SK-N-SH (cell line): ENCODE measurements at regions not wholly inside any gene's neighbourhood (a gene's known extent, or its start where the extent isn't known, plus 50 kb on each side); places are given as distances from the start of the nearest gene placed in this dataset.

Source experiments
- CTCF ChIA-PET: fragments of 300-600, 350-600 bp; formaldehyde crosslinking; extraction: SDS; loops from one replicate; lab custom pipeline; 2021; lab: Yijun Ruan, JAX
- POLR2A ChIA-PET: fragments of 350-600 bp; sonication (Branson Sonifier 250); formaldehyde crosslinking; extraction: SDS; loops from one replicate; lab custom pipeline; 2020; ENCODE audit warnings: antibody characterized with exemption, inconsistent platforms; lab: Yijun Ruan, JAX
- DNase-seq: peaks from one replicate; pipeline ENCODE4 v3.0.0; 2012
- H2AFZ ChIP-seq: fragments of 200-600 bp; sonication (generic); 2 replicates; pipeline ENCODE4 v1.8.1; 2016; ENCODE audit warnings: antibody characterized with exemption, mild to moderate bottlenecking, low read depth
- H3F3A ChIP-seq: fragments of 200-600 bp; sonication (generic); replicated peaks from 2 replicates; pipeline ENCODE3; 2016; ENCODE audit warnings: antibody characterized with exemption, mild to moderate bottlenecking; ENCODE audit not compliant: insufficient read depth
- H3K27ac ChIP-seq, 2 experiments: fragments of 200-500 bp in 1 of 2; fragments of 200-600 bp in 1 of 2; sonication (Bioruptor generic) in 1 of 2; sonication (generic), shearing (Covaris generic) in 1 of 2; 2 replicates each; pipeline versions ENCODE4 v1.5.1 to v1.6.1; 2014 to 2016; ENCODE audit warnings: low read depth in 2 of 2, inconsistent platforms in 1 of 2, low read length in 1 of 2, mild to moderate bottlenecking in 1 of 2, mixed read lengths in 1 of 2
- H3K27me3 ChIP-seq: fragments of 200-600 bp; sonication (generic), shearing (Covaris generic); 2 replicates; pipeline ENCODE4 v1.6.1; 2016; ENCODE audit warnings: mixed run types; ENCODE audit not compliant: insufficient read depth
- H3K36me3 ChIP-seq, 2 experiments: fragments of 200-500 bp in 1 of 2; fragments of 200-600 bp in 1 of 2; sonication (Bioruptor generic) in 1 of 2; sonication (generic) in 1 of 2; replicated peaks in 1 of 2; 2 replicates each; pipeline versions ENCODE3 to v1.5.1; 2014 to 2016; ENCODE audit warnings: low read length in 1 of 2, mild to moderate bottlenecking in 1 of 2; ENCODE audit not compliant: insufficient read depth in 2 of 2, control insufficient read depth in 1 of 2
- H3K4me1 ChIP-seq, 2 experiments: fragments of 200-500 bp in 1 of 2; fragments of 200-600 bp in 1 of 2; sonication (Bioruptor generic) in 1 of 2; sonication (generic), shearing (Covaris generic) in 1 of 2; 2 replicates each; pipeline versions ENCODE4 v1.5.1 to v1.6.1; 2014 to 2016; ENCODE audit warnings: low read depth in 1 of 2, low read length in 1 of 2, mixed run types in 1 of 2; ENCODE audit not compliant: insufficient read depth in 2 of 2, control insufficient read depth in 1 of 2
- H3K4me2 ChIP-seq: fragments of 200-600 bp; sonication (generic), shearing (Covaris generic); 2 replicates; pipeline ENCODE4 v1.6.1; 2017; ENCODE audit warnings: mixed run types
- H3K4me3 ChIP-seq, 2 experiments: fragments of 200-500 bp in 1 of 2; fragments of 200-600 bp in 1 of 2; sonication (Bioruptor generic) in 1 of 2; sonication (generic), shearing (Covaris generic) in 1 of 2; 2 replicates each; pipeline versions ENCODE4 v1.5.1 to v1.8.1; 2014 to 2016; ENCODE audit warnings: low read depth in 2 of 2, inconsistent platforms in 1 of 2, low read length in 1 of 2, mild to moderate bottlenecking in 1 of 2, mixed read lengths in 1 of 2, moderate library complexity in 1 of 2
- H3K79me2 ChIP-seq: fragments of 200-600 bp; sonication (generic); 2 replicates; pipeline ENCODE4 v1.8.1; 2017; ENCODE audit warnings: mild to moderate bottlenecking; ENCODE audit not compliant: insufficient read depth
- H3K9ac ChIP-seq: fragments of 200-600 bp; sonication (generic); 2 replicates; pipeline ENCODE4 v1.6.1; 2017; ENCODE audit warnings: mixed run types
- H3K9me2 ChIP-seq: fragments of 200-600 bp; sonication (generic); 2 replicates; pipeline ENCODE4 v1.6.1; 2017; ENCODE audit warnings: mixed run types
- H3K9me3 ChIP-seq: fragments of 200-600 bp; sonication (generic); 2 replicates; pipeline ENCODE4 v1.6.1; 2017; ENCODE audit warnings: mixed run types, mild to moderate bottlenecking, moderate library complexity
- H4K20me1 ChIP-seq: fragments of 200-600 bp; sonication (generic); 2 replicates; pipeline ENCODE4 v1.6.1; 2017; ENCODE audit warnings: mild to moderate bottlenecking, mixed run types; ENCODE audit not compliant: insufficient read depth
- CHD2 ChIP-seq: fragments of 150-350 bp; IDR thresholded peaks from 2 replicates; pipeline ENCODE4 v1.6.1; 2018; ENCODE audit warnings: low read length; ENCODE audit not compliant: partially characterized antibody
- EP300 ChIP-seq, 2 experiments: IDR thresholded peaks; 2 replicates each; pipeline versions ENCODE4 v1.4.0 to v1.6.1; 2012; ENCODE audit warnings: borderline replicate concordance in 1 of 2, low read depth in 1 of 2, low read length in 1 of 2
- FOXJ3 ChIP-seq: sonication (generic); formaldehyde crosslinking; IDR thresholded peaks from 2 replicates; pipeline ENCODE4 v1.5.1; 2020; ENCODE audit warnings: mild to moderate bottlenecking, missing genetic modification reagents
- FOXM1 ChIP-seq: IDR thresholded peaks from 2 replicates; pipeline ENCODE4 v1.4.0; 2012; ENCODE audit warnings: low read depth, mild to moderate bottlenecking
- GABPA ChIP-seq: IDR thresholded peaks from 2 replicates; pipeline ENCODE4 v1.4.0; 2012; ENCODE audit warnings: low read depth, mild to moderate bottlenecking
- GATA2 ChIP-seq: sonication (generic); formaldehyde crosslinking; IDR thresholded peaks from 2 replicates; pipeline ENCODE4 v1.5.0; 2020; ENCODE audit warnings: mild to moderate bottlenecking, missing genetic modification reagents
- IRF3 ChIP-seq: fragments of 150-350 bp; IDR thresholded peaks from 2 replicates; pipeline ENCODE4 v1.6.1; 2016; ENCODE audit warnings: mild to moderate bottlenecking, low read depth, low read length
- JUND ChIP-seq: IDR thresholded peaks from 2 replicates; pipeline ENCODE4 v1.4.0; 2012
- MXI1 ChIP-seq: IDR thresholded peaks from 2 replicates; pipeline ENCODE4 v1.6.1; 2012; ENCODE audit warnings: mild to moderate bottlenecking, low read depth, low read length, improper control_type of control experiment
- PBX3 ChIP-seq: IDR thresholded peaks from 2 replicates; pipeline ENCODE4; 2012
- REST ChIP-seq: IDR thresholded peaks from 2 replicates; pipeline ENCODE4 v1.6.1; 2012; ENCODE audit warnings: mild to moderate bottlenecking, low read depth, low read length, moderate library complexity
- SIN3A ChIP-seq: IDR thresholded peaks from 2 replicates; pipeline ENCODE4 v1.6.1; 2012; ENCODE audit warnings: low read depth, mild to moderate bottlenecking, low read length, moderate library complexity, borderline replicate concordance
- TAF1 ChIP-seq: IDR thresholded peaks from 2 replicates; pipeline ENCODE4 v1.6.1; 2012; ENCODE audit warnings: low read depth, mild to moderate bottlenecking, low read length, moderate library complexity, borderline replicate concordance
- TCF12 ChIP-seq: IDR thresholded peaks from 2 replicates; pipeline ENCODE4 v1.4.0; 2012
- YY1 ChIP-seq: IDR thresholded peaks from 2 replicates; pipeline ENCODE4 v1.4.0; 2012; ENCODE audit warnings: low read depth, mild to moderate bottlenecking
- ZBTB33 ChIP-seq: IDR thresholded peaks from 2 replicates; pipeline ENCODE4 v1.4.0; 2012; ENCODE audit warnings: low read depth, borderline replicate concordance
- WGBS: methylation state at CpG from one replicate; pipeline ENCODE4 v1.1.6; 2017; ENCODE audit warnings: low lambda C conversion rate; 5-methylcytosine and 5-hydroxymethylcytosine counted together

- Histone ChIP-seq H3K27me3 (no peaks in the 10 kb centered on the region), H3F3A (no peaks in the 10 kb centered on the region), H3K36me3 (no peaks in the 10 kb centered on the region), H3K4me1 (no peaks in the 10 kb centered on the region), H3K4me3 (no peak overlapping the region), H3K27ac (no peak overlapping the region), H3K9me2 (no peaks in the 10 kb centered on the region), H3K9me3 (no peaks in the 10 kb centered on the region), H3K79me2 (no peaks in the 10 kb centered on the region)
- CTCF ChIA-PET: no interaction called here
- WGBS: 76% methylated on average over 1 of the region's 1 CpG
- POLR2A ChIA-PET: no interaction called here
- TF ChIP-seq GATA2 (no peak), JUND (no peak), CHD2 (no peak), PBX3 (no peak), TCF12 (no peak), FOXJ3 (CRISPR knock-in tag) (no peak), YY1 (no peak), TAF1 (no peak), SIN3A (no peak), FOXM1 (no peak), MXI1 (no peak), EP300 (IDR thresholded peaks at IDR 0.05; ENCODE audit: borderline replicate concordance in 1 of 2, low read depth in 1 of 2, low read length in 1 of 2) (no peak), REST (no peak), IRF3 (no peak), GABPA (no peak), ZBTB33 (no peak)
- TF ChIP-seq, all 33 proteins: peak for 0
- no peaks in the 10 kb centered on the region for H4K20me1 ChIP-seq
- H2AFZ ChIP-seq: no peak overlapping the region
- no peak overlapping the region for H3K9ac ChIP-seq
- DNase-seq: no peak
- no peak overlapping the region for H3K4me2 ChIP-seq
These were observed 229.1 kb upstream of the FSTL5 start for GRCh38 chr4:162392946-162393345.
